ENCODE measurements at regions not wholly inside any gene's neighbourhood (a gene's known extent, or its start where the extent isn't known, plus 50 kb on each side); places are given as distances from the start of the nearest gene placed in this dataset.

DNA sequence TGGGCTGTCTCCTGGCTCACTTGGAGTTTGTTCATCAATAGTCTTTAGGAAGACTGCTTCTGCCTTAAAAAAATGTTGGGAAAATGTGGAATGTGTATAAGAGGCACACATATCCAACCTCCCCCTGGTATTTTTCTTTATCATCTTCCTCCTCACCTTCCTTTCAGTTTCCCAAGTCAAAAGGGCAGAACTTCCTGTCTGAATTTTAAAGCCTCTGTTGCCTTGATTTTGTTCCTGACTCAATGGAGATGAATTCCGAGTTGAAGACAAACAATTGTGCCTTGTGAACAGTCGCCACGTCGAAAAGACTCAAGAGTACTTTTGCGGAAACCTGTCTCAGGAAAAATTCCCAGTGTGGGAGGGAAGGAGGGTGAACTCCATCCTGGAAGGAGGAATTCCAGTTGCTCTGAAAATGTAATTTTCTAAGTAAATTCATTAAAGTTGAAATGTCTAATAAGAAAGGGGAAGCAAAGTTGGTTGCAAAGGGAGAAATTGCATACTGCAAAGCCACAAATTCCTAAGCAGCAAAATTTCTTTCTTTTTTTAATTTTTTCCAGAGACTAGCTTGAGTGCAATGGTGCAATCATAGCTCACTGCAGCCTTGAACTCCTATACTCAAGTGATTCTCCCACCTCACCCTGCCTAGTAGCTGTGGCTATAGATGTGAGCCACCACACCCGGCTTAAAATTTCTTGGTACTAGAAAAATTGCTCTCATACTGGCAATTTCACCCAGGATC is 50.2 kb upstream of the ELK3 start:
- no peaks in the 10 kb centered on the region for H3K9me3 ChIP-seq (replicated peaks in 1 of 3)
- no peak overlapping the region for H3K27ac ChIP-seq
- intact Hi-C loops (cut with DNase I), result no loop called here
- TF ChIP-seq, protein P1, sequence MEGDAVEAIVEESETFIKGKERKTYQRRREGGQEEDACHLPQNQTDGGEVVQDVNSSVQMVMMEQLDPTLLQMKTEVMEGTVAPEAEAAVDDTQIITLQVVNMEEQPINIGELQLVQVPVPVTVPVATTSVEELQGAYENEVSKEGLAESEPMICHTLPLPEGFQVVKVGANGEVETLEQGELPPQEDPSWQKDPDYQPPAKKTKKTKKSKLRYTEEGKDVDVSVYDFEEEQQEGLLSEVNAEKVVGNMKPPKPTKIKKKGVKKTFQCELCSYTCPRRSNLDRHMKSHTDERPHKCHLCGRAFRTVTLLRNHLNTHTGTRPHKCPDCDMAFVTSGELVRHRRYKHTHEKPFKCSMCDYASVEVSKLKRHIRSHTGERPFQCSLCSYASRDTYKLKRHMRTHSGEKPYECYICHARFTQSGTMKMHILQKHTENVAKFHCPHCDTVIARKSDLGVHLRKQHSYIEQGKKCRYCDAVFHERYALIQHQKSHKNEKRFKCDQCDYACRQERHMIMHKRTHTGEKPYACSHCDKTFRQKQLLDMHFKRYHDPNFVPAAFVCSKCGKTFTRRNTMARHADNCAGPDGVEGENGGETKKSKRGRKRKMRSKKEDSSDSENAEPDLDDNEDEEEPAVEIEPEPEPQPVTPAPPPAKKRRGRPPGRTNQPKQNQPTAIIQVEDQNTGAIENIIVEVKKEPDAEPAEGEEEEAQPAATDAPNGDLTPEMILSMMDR (IDR thresholded peaks at IDR 0.05), result no peak
- no peak for TF ChIP-seq POLR2A (IDR thresholded peaks at IDR 0.05)
- no peak overlapping the region for H3K4me3 ChIP-seq
- no peaks in the 10 kb centered on the region for H3K4me1 ChIP-seq (replicated peaks in 1 of 2)
- no peaks in the 10 kb centered on the region for H3K36me3 ChIP-seq (replicated peaks in 1 of 2)
- H3K27me3 ChIP-seq, result no peaks in the 10 kb centered on the region
- DNase-seq, result no peak
- 56 to 69% (median 64%) methylated on average over 6 of the region's 6 CpGs for WGBS, 4 donors

Small RNAs in the stretch of these regions (small RNA-seq; reads per million reads assigned to genes)
- gene RN7SL88P, result 0 reads per million in 2 donors

Data from adrenal gland (tissue), 9 donors.